Daoy (cell line): ENCODE measurements at regions not wholly inside any gene's neighbourhood (a gene's known extent, or its start where the extent isn't known, plus 50 kb on each side); places are given as distances from the start of the nearest gene placed in this dataset.
A peak's percentile ranks its signal among the peaks of the same experiment; 100 is the strongest.
"Not testable (repeated sequence)": the region's sequence is repeated elsewhere in the genome, so short reads cannot be mapped to it uniquely, and the experiment has no call there.

Experiments
- DNase-seq: peaks from one replicate; pipeline ENCODE4 v3.0.0-alpha.2; 2015; ENCODE audit warnings: low read depth

- DNase-seq, result peak; percentile 79
Observed at GRCh38 chr5:93359296-93359959, 221.6 kb downstream of the NR2F1-AS1 start.

GRCh38 chr5:93358176-93358575 lies 222.8 kb downstream of the NR2F1-AS1 start:
- no peak for DNase-seq

GRCh38 chr5:93357686-93358085 lies 223.3 kb downstream of the NR2F1-AS1 start:
- no peak for DNase-seq

- DNase-seq, result peak; percentile 63
Observed at GRCh38 chr5:93355691-93356090, 225.3 kb downstream of the NR2F1-AS1 start.

GRCh38 chr5:93352186-93352585 lies 228.8 kb downstream of the NR2F1-AS1 start:
- DNase-seq, result no peak

GRCh38 chr5:93349613-93350012 lies 231.4 kb downstream of the NR2F1-AS1 start:
- DNase-seq, result peak; percentile 76

- DNase-seq, result no peak
Observed at GRCh38 chr5:93348231-93348630, 232.8 kb downstream of the NR2F1-AS1 start.

GRCh38 chr5:93346850-93347249 lies 234.2 kb downstream of the NR2F1-AS1 start:
- not testable (repeated sequence) for DNase-seq

GRCh38 chr5:93346301-93346700 lies 234.7 kb downstream of the NR2F1-AS1 start:
- no peak for DNase-seq

GRCh38 chr5:93343570-93343969 lies 237.4 kb downstream of the NR2F1-AS1 start:
- DNase-seq, result no peak

GRCh38 chr5:93342563-93343061 lies 238.4 kb downstream of the NR2F1-AS1 start:
- no peak for DNase-seq

GRCh38 chr5:93340881-93341280 lies 240.1 kb downstream of the NR2F1-AS1 start:
- DNase-seq, result no peak

- DNase-seq, result no peak
Observed at GRCh38 chr5:93337138-93337537, 243.9 kb downstream of the NR2F1-AS1 start.

- DNase-seq, result no peak
Observed at GRCh38 chr5:93336330-93337110, 244.5 kb downstream of the NR2F1-AS1 start.

GRCh38 chr5:93331863-93332262 lies 249.2 kb downstream of the NR2F1-AS1 start:
- DNase-seq, result no peak

GRCh38 chr5:93331241-93331640 lies 249.8 kb downstream of the NR2F1-AS1 start:
- no peak for DNase-seq

- DNase-seq, result no peak
Observed at GRCh38 chr5:93330506-93330905, 250.5 kb downstream of the NR2F1-AS1 start.

GRCh38 chr5:93329756-93330155 lies 251.3 kb downstream of the NR2F1-AS1 start:
- no peak for DNase-seq

- no peak for DNase-seq
Observed at GRCh38 chr5:93328833-93329232, 252.2 kb downstream of the NR2F1-AS1 start.

- no peak for DNase-seq
Observed at GRCh38 chr5:93327605-93328004, 253.4 kb downstream of the NR2F1-AS1 start.

GRCh38 chr5:93325946-93326345 lies 255.1 kb downstream of the NR2F1-AS1 start:
- DNase-seq, result no peak

GRCh38 chr5:93322974-93323860 lies 257.8 kb downstream of the NR2F1-AS1 start:
- DNase-seq, result no peak
